SK-N-SH treated with all-trans-retinoic acid at 6 μM for 48 hours (cell line): ENCODE measurements at regions not wholly inside any gene's neighbourhood (a gene's known extent, or its start where the extent isn't known, plus 50 kb on each side); places are given as distances from the start of the nearest gene placed in this dataset.

Experiments used
- BACH2 ChIP-seq: fragments of 250-450 bp; sonication (Bioruptor Pico); IDR thresholded peaks from 2 replicates; pipeline ENCODE4 v1.9.0; 2021; ENCODE audit warnings: mild to moderate bottlenecking, borderline replicate concordance
- CREB5 ChIP-seq: fragments of 250-450 bp; sonication (Bioruptor Pico); IDR thresholded peaks from 2 replicates; pipeline ENCODE4 v1.5.1; 2020; ENCODE audit warnings: low read depth, mild to moderate bottlenecking, moderate library complexity
- CSDC2 ChIP-seq: fragments of 250-450 bp; sonication (Bioruptor Pico); IDR thresholded peaks from 2 replicates; pipeline ENCODE4 v1.5.0; 2020; ENCODE audit warnings: mild to moderate bottlenecking, moderate library complexity
- OSR1 ChIP-seq: fragments of 250-450 bp; sonication (Bioruptor Pico); IDR thresholded peaks from 2 replicates; pipeline ENCODE4 v1.8.0; 2022; ENCODE audit warnings: moderate library complexity, mild to moderate bottlenecking, inconsistent platforms
- PATZ1 ChIP-seq: fragments of 250-450 bp; sonication (Bioruptor Pico); IDR thresholded peaks from 2 replicates; pipeline ENCODE4 v1.8.0; 2020; ENCODE audit warnings: mild to moderate bottlenecking, moderate library complexity, borderline replicate concordance
- RARB ChIP-seq: fragments of 250-450 bp; sonication (Bioruptor Pico); IDR thresholded peaks from 2 replicates; pipeline ENCODE4 v1.8.0; 2021; ENCODE audit warnings: mild to moderate bottlenecking, moderate library complexity
- SNAI2 ChIP-seq: fragments of 250-450 bp; sonication (Bioruptor Pico); IDR thresholded peaks from 2 replicates; pipeline ENCODE4 v1.5.0; 2020; ENCODE audit warnings: mild to moderate bottlenecking, moderate library complexity
- TCF4 ChIP-seq: fragments of 250-450 bp; sonication (Bioruptor Pico); IDR thresholded peaks from 2 replicates; pipeline ENCODE4 v1.8.0; 2021; ENCODE audit warnings: mild to moderate bottlenecking, moderate library complexity, borderline replicate concordance
- TSHZ2 ChIP-seq: fragments of 250-450 bp; sonication (Bioruptor Pico); IDR thresholded peaks from 2 replicates; pipeline ENCODE4 v1.5.0; 2020; ENCODE audit warnings: mild to moderate bottlenecking, moderate library complexity
- ZFP3 ChIP-seq: fragments of 250-450 bp; sonication (Bioruptor Pico); IDR thresholded peaks from 2 replicates; pipeline ENCODE4 v1.5.0; 2020; ENCODE audit warnings: mild to moderate bottlenecking, moderate library complexity
- ZFP30 ChIP-seq: fragments of 450-650 bp; formaldehyde crosslinking; IDR thresholded peaks from 2 replicates; pipeline ENCODE4 v1.5.0; 2022; ENCODE audit warnings: mild to moderate bottlenecking, moderate library complexity

GRCh38 chr3:74766405-74766804 is 151.9 kb upstream of the CNTN3 start:
- no peak for TF ChIP-seq PATZ1 (CRISPR knock-in tag)
- TF ChIP-seq OSR1 (CRISPR knock-in tag) = no peak
- no peak for TF ChIP-seq RARB (CRISPR knock-in tag)
- no peak for TF ChIP-seq SNAI2 (CRISPR knock-in tag)
- no peak for TF ChIP-seq CSDC2 (CRISPR knock-in tag)
- no peak for TF ChIP-seq ZFP3 (CRISPR knock-in tag)
- no peak for TF ChIP-seq CREB5 (CRISPR knock-in tag)
- TF ChIP-seq TSHZ2 (CRISPR knock-in tag) = no peak
- TF ChIP-seq TCF4 = no peak
- TF ChIP-seq BACH2 (CRISPR knock-in tag) = no peak
- TF ChIP-seq ZFP30 (CRISPR knock-in tag) = no peak
